ENCODE measurements at regions not wholly inside any gene's neighbourhood (a gene's known extent, or its start where the extent isn't known, plus 50 kb on each side); places are given as distances from the start of the nearest gene placed in this dataset.

DNA sequence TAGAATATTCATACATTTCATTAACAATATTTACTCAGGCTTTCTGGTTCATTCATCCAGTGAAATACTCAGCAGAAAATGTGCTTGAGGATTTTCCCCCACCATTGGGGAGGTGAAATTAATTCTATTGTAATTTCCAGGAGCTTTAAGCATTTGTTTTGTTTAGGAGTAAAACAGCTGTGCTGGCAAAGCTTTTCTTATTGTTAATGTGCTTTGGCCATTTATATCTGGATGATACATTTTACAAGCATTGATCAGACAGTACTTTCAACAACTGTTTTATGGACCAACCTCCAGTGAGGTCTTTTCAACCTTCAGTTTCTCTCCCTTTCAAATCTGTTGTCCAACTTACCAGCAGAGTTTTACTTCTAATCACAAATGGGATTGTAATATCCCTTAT is 672.4 kb downstream of the CDH11 start:
- TF ChIP-seq, protein P1, sequence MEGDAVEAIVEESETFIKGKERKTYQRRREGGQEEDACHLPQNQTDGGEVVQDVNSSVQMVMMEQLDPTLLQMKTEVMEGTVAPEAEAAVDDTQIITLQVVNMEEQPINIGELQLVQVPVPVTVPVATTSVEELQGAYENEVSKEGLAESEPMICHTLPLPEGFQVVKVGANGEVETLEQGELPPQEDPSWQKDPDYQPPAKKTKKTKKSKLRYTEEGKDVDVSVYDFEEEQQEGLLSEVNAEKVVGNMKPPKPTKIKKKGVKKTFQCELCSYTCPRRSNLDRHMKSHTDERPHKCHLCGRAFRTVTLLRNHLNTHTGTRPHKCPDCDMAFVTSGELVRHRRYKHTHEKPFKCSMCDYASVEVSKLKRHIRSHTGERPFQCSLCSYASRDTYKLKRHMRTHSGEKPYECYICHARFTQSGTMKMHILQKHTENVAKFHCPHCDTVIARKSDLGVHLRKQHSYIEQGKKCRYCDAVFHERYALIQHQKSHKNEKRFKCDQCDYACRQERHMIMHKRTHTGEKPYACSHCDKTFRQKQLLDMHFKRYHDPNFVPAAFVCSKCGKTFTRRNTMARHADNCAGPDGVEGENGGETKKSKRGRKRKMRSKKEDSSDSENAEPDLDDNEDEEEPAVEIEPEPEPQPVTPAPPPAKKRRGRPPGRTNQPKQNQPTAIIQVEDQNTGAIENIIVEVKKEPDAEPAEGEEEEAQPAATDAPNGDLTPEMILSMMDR (IDR thresholded peaks at IDR 0.05) = no peak
- TF ChIP-seq POLR2A (IDR thresholded peaks at IDR 0.05) = no peak

Data from uterus (tissue), 2 donors.